Spleen (tissue), 11 donors: ENCODE measurements at regions not wholly inside any gene's neighbourhood (a gene's known extent, or its start where the extent isn't known, plus 50 kb on each side); places are given as distances from the start of the nearest gene placed in this dataset.

ENCODE experiments used
- DNase-seq: peaks from one replicate; pipeline ENCODE4 v3.0.0-alpha.2; 2020
- H3K27ac ChIP-seq, 8 donors: fragments of 200-600 bp; sonication (generic) in 7 of 8; 1 replicate in 4 of 8; 2 replicates in 4 of 8; pipeline versions ENCODE4 v1.5.0 to v1.8.0; 2016 to 2021; ENCODE audit warnings: inconsistent platforms in 4 of 8, mild to moderate bottlenecking in 4 of 8, moderate library complexity in 1 of 8
- H3K27me3 ChIP-seq, 7 donors: fragments of 200-600 bp; sonication (generic) in 6 of 7; replicated peaks in 1 of 7; 1 replicate in 4 of 7; 2 replicates in 3 of 7; pipeline versions ENCODE4 v1.5.0 to v1.8.0; 2016 to 2021; ENCODE audit warnings: inconsistent platforms in 3 of 7, mild to moderate bottlenecking in 1 of 7
- H3K36me3 ChIP-seq, 6 donors: fragments of 200-600 bp; sonication (generic) in 5 of 6; 1 replicate in 4 of 6; 2 replicates in 2 of 6; pipeline versions ENCODE4 v1.5.0 to v1.8.0; 2016 to 2021; ENCODE audit warnings: inconsistent platforms in 2 of 6
- H3K4me1 ChIP-seq, 6 donors: fragments of 200-600 bp; sonication (generic) in 5 of 6; 1 replicate in 3 of 6; 2 replicates in 3 of 6; pipeline versions ENCODE4 v1.5.0 to v1.8.0; 2016 to 2021; ENCODE audit warnings: inconsistent platforms in 3 of 6
- H3K4me3 ChIP-seq, 8 donors: fragments of 200-600 bp; sonication (generic) in 7 of 8; 1 replicate in 4 of 8; 2 replicates in 4 of 8; pipeline versions ENCODE4 v1.5.0 to v1.8.0; 2016 to 2021; ENCODE audit warnings: inconsistent platforms in 4 of 8, mild to moderate bottlenecking in 4 of 8, moderate library complexity in 2 of 8
- H3K9me3 ChIP-seq, 8 donors: fragments of 200-600 bp; sonication (generic) in 7 of 8; 1 replicate in 4 of 8; 2 replicates in 4 of 8; pipeline versions ENCODE4 v1.5.0 to v1.8.0; 2016 to 2021; ENCODE audit warnings: inconsistent platforms in 4 of 8
- CTCF ChIP-seq, 11 experiments: fragments of 200-600 bp in 7 of 11; fragments of 450-650 bp in 4 of 11; sonication (generic) in 4 of 11; IDR thresholded peaks in 8 of 11; conservative IDR thresholded peaks in 3 of 11; 1 replicate in 7 of 11; 2 replicates in 4 of 11; pipeline versions ENCODE4 v1.4.0 to v1.8.0; 2016 to 2021; ENCODE audit warnings: antibody characterized with exemption in 11 of 11, inconsistent platforms in 4 of 11, mild to moderate bottlenecking in 1 of 11
- POLR2A ChIP-seq, 3 donors: fragments of 450-650 bp; IDR thresholded peaks; one replicate each; pipeline ENCODE4 v1.5.1; 2017; ENCODE audit warnings: antibody characterized with exemption in 3 of 3, mild to moderate bottlenecking in 1 of 3
- POLR2AphosphoS5 ChIP-seq, 3 donors: sonication (generic); formaldehyde crosslinking; IDR thresholded peaks; one replicate each; pipeline ENCODE4 v1.5.1; 2017; ENCODE audit warnings: antibody characterized with exemption in 3 of 3
- WGBS, 5 donors: extraction: QIAGEN DNeasy Blood & Tissue Kit in 3 of 5; methylation state at CpG; one replicate each; pipeline versions ENCODE4 v1.1.5 to v1.1.7; 2013 to 2018; 5-methylcytosine and 5-hydroxymethylcytosine counted together
- intact Hi-C: fragments of 100-400 bp; cut with DNase I; formaldehyde crosslinking; loops from one replicate; pipeline ENCODE4 v1.15.0; 2023; ENCODE audit warnings: low total_unique reads
- donor health status: healthy with polysubstance abuse.
- donor health status: DM: no; HTN: no; CAD: no; lungs with moderate emphysema.
- donor health status: DM: no; HTN: no; CAD: no.
- donor health status: Bipolar disorder and iron deficiency.
- donor health status: healthy.
- donor health status: DM: no; HTN: no; CAD: no.
- donor health status: DM: yes; HTN: yes; CAD: no.

DNA sequence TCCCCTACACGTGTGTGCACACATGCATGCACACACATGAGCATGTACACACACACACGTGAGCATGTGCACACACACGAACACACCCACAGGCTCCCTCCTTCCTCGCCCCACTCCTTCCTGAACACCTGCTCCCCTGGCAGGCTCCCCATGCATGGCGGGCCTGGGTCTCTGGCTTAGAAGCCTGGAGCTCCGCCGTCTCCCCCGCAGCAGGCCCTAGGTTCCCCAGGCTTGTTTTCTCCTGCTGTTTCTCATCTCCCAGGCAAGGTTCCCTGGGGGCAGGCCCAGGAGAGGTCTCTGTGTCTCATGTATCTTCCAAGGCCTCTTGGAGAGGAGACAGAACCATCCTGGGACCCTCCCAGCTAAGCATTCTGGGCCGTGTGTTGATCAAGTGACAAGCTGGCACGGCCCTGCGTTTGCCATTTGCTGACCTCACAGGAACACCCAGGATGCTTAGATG, 202.3 kb upstream of the CIBAR2 start:
- no peak overlapping the region for H3K4me3 ChIP-seq
- no peak for DNase-seq
- no peak overlapping the region for H3K27ac ChIP-seq
- intact Hi-C loops, result no loop called here
- peaks cover 20 to 67% (median 53%) of the 10 kb centered on the region in 6 donors for H3K4me1 ChIP-seq
- peaks cover 0 to 16% (median 0%) of the 10 kb centered on the region in 7 donors for H3K27me3 ChIP-seq
- no peaks in the 10 kb centered on the region for H3K9me3 ChIP-seq
- H3K36me3 ChIP-seq, result no peaks in the 10 kb centered on the region
- TF ChIP-seq POLR2AphosphoS5 (IDR thresholded peaks at IDR 0.05) (no peak), CTCF (IDR thresholded peaks at IDR 0.05 in 8 of 11, conservative IDR thresholded peaks at IDR 0.05 in 3 of 11) (no peak), POLR2A (IDR thresholded peaks at IDR 0.05) (no peak)
- 53 to 70% (median 63%) methylated on average over 9 to 11 of the region's 11 CpGs for WGBS, 5 donors

- no peak overlapping the region for H3K27ac ChIP-seq
- H3K4me3 ChIP-seq, result no peak overlapping the region
- H3K9me3 ChIP-seq, result no peaks in the 10 kb centered on the region
- 91 to 96% (median 94%) methylated on average over 14 of the region's 14 CpGs for WGBS, 5 donors
- H3K36me3 ChIP-seq, result no peaks in the 10 kb centered on the region
- TF ChIP-seq CTCF (IDR thresholded peaks at IDR 0.05 in 8 of 11, conservative IDR thresholded peaks at IDR 0.05 in 3 of 11), result no peak
- TF ChIP-seq POLR2A (IDR thresholded peaks at IDR 0.05), result no peak
- TF ChIP-seq POLR2AphosphoS5 (IDR thresholded peaks at IDR 0.05), result no peak
- intact Hi-C loops, result no loop called here
- peaks cover 0 to 6% (median 0%) of the 10 kb centered on the region in 7 donors for H3K27me3 ChIP-seq
- H3K4me1 ChIP-seq, result peaks cover 7 to 56% (median 43%) of the 10 kb centered on the region in 6 donors
- DNase-seq, result no peak
These were observed 203.6 kb upstream of the CIBAR2 start for GRCh38 chr16:85315866-85316265.

GRCh38 chr16:85316321-85316919, 204.1 kb upstream of the CIBAR2 start:
- H3K4me3 ChIP-seq, result no peak overlapping the region
- TF ChIP-seq CTCF (IDR thresholded peaks at IDR 0.05 in 8 of 11, conservative IDR thresholded peaks at IDR 0.05 in 3 of 11), result peak; percentile 47 to 86 (median 74)
- TF ChIP-seq POLR2AphosphoS5 (IDR thresholded peaks at IDR 0.05), result peak in 2 of 3 donors; percentile 8 to 22
- no peak for TF ChIP-seq POLR2A (IDR thresholded peaks at IDR 0.05)
- intact Hi-C loops, result no loop called here
- 50 to 61% (median 53%) methylated on average over 16 to 19 of the region's 19 CpGs for WGBS, 5 donors
- H3K4me1 ChIP-seq, result peaks cover 3 to 56% (median 40%) of the 10 kb centered on the region in 6 donors
- peaks cover 0 to under 1% (median 0%) of the 10 kb centered on the region in 7 donors for H3K27me3 ChIP-seq
- no peaks in the 10 kb centered on the region for H3K9me3 ChIP-seq
- H3K36me3 ChIP-seq, result no peaks in the 10 kb centered on the region
- H3K27ac ChIP-seq, result no peak overlapping the region
- peak; percentile 84 for DNase-seq

DNA sequence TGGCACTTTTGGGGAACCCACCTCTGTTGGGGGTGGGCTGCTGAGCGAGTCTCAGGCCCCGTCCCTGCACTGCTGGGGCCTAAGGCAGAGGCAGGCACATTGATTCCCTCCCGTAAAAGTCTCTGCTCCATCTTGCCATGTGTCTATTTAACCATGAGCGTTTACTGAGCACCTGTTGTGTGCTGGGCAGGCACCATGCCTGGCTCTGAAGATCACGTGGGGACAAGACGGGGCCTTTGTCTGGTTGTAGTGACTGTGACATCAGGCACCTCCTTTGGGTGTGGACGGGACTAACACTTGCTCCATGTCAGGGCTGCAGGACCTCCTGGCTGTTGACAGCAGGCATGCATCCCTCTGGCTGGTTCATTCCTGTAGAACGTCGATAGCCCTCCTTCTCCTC, 204.7 kb upstream of the CIBAR2 start:
- Histone ChIP-seq H3K9me3 (no peaks in the 10 kb centered on the region), H3K4me3 (no peak overlapping the region), H3K36me3 (no peaks in the 10 kb centered on the region), H3K4me1 (peaks cover 3 to 56% (median 38%) of the 10 kb centered on the region in 6 donors), H3K27ac (no peak overlapping the region), H3K27me3 (no peaks in the 10 kb centered on the region)
- intact Hi-C loops, result no loop called here
- DNase-seq, result no peak
- 71 to 95% (median 84%) methylated on average over 7 to 9 of the region's 9 CpGs for WGBS, 5 donors
- TF ChIP-seq POLR2A (IDR thresholded peaks at IDR 0.05) (no peak), CTCF (IDR thresholded peaks at IDR 0.05 in 8 of 11, conservative IDR thresholded peaks at IDR 0.05 in 3 of 11) (no peak), POLR2AphosphoS5 (IDR thresholded peaks at IDR 0.05) (no peak)
